GM12892 (cell line): ENCODE measurements at regions not wholly inside any gene's neighbourhood (a gene's known extent, or its start where the extent isn't known, plus 50 kb on each side); places are given as distances from the start of the nearest gene placed in this dataset.

Experiments used
- POLR2A ChIP-seq: IDR thresholded peaks from 2 replicates; pipeline ENCODE4 v1.6.1; 2011; ENCODE audit warnings: low read depth, low read length, control low read depth
- POLR2AphosphoS5 ChIP-seq: IDR thresholded peaks from 2 replicates; pipeline ENCODE4 v1.6.1; 2011; ENCODE audit warnings: low read depth, low read length, control low read depth
- TAF1 ChIP-seq: IDR thresholded peaks from 2 replicates; pipeline ENCODE4 v1.6.1; 2011; ENCODE audit warnings: low read depth, mild to moderate bottlenecking, control low read depth, low read length, borderline replicate concordance

GRCh38 chr6:165191461-165191860 is 117.9 kb downstream of the C6orf118 start:
- TF ChIP-seq POLR2A = no peak
- TF ChIP-seq POLR2AphosphoS5 = no peak
- no peak for TF ChIP-seq TAF1
